ENCODE measurements at regions not wholly inside any gene's neighbourhood (a gene's known extent, or its start where the extent isn't known, plus 50 kb on each side); places are given as distances from the start of the nearest gene placed in this dataset.

- no peaks in the 10 kb centered on the region for H3K9me3 ChIP-seq (ENCODE audit: control insufficient read depth in 4 of 4, low read length in 3 of 4)
- TF ChIP-seq EGR1 (IDR thresholded peaks at IDR 0.05; ENCODE audit: low read depth in 2 of 2) (no peak), ATF3 (IDR thresholded peaks at IDR 0.05) (no peak), RAD21 (IDR thresholded peaks at IDR 0.05) (no peak), CTCF (IDR thresholded peaks at IDR 0.05; ENCODE audit: low read depth, low read length, missing input control) (no peak)
- H3K4me3 ChIP-seq (ENCODE audit: low read depth in 1 of 3, low read length in 3 of 3), result no peak overlapping the region
- no peak overlapping the region for H3K9ac ChIP-seq (ENCODE audit: low read depth in 1 of 2, low read length in 2 of 2)
- 62% methylated on average over 5 of the region's 5 CpGs for WGBS
- H3K27ac ChIP-seq (ENCODE audit: low read depth in 1 of 2, low read length in 2 of 2), result no peak overlapping the region
- H3K27me3 ChIP-seq (ENCODE audit: control insufficient read depth in 4 of 4, insufficient read depth in 4 of 4, low read length in 3 of 4), result no peaks in the 10 kb centered on the region
- no peak for DNase-seq (ENCODE audit: low spot score)
- H3K36me3 ChIP-seq (ENCODE audit: control insufficient read depth in 4 of 4, insufficient read depth in 3 of 4, low read depth in 1 of 4, low read length in 3 of 4), result no peaks in the 10 kb centered on the region
- H3K4me1 ChIP-seq (ENCODE audit: control insufficient read depth in 4 of 4, insufficient read depth in 4 of 4, low read length in 3 of 4), result no peaks in the 10 kb centered on the region
Measured at GRCh38 chr5:126100767-126101166, 322.4 kb upstream of the GRAMD2B start.

GRCh38 chr5:126101901-126102300 is 321.3 kb upstream of the GRAMD2B start:
- Histone ChIP-seq H3K4me3 (ENCODE audit: low read depth in 1 of 3, low read length in 3 of 3) (no peak overlapping the region), H3K27ac (ENCODE audit: low read depth in 1 of 2, low read length in 2 of 2) (no peak overlapping the region), H3K9ac (ENCODE audit: low read depth in 1 of 2, low read length in 2 of 2) (no peak overlapping the region), H3K4me1 (ENCODE audit: control insufficient read depth in 4 of 4, insufficient read depth in 4 of 4, low read length in 3 of 4) (no peaks in the 10 kb centered on the region), H3K9me3 (ENCODE audit: control insufficient read depth in 4 of 4, low read length in 3 of 4) (no peaks in the 10 kb centered on the region), H3K27me3 (ENCODE audit: control insufficient read depth in 4 of 4, insufficient read depth in 4 of 4, low read length in 3 of 4) (no peaks in the 10 kb centered on the region), H3K36me3 (ENCODE audit: control insufficient read depth in 4 of 4, insufficient read depth in 3 of 4, low read depth in 1 of 4, low read length in 3 of 4) (no peaks in the 10 kb centered on the region)
- 82% methylated on average over 4 of the region's 4 CpGs for WGBS
- TF ChIP-seq RXRA (IDR thresholded peaks at IDR 0.05), result no peak
- TF ChIP-seq REST (IDR thresholded peaks at IDR 0.05), result no peak
- TF ChIP-seq ZBTB33 (IDR thresholded peaks at IDR 0.05), result no peak
- TF ChIP-seq YY1 (IDR thresholded peaks at IDR 0.05), result no peak
- no peak for TF ChIP-seq HNF4A (conservative IDR thresholded peaks at IDR 0.05)
- DNase-seq (ENCODE audit: low spot score), result no peak

GRCh38 chr5:126103050-126103449 is 320.2 kb upstream of the GRAMD2B start:
- H3K27me3 ChIP-seq (ENCODE audit: control insufficient read depth in 4 of 4, insufficient read depth in 4 of 4, low read length in 3 of 4), result no peaks in the 10 kb centered on the region
- no peak for DNase-seq (ENCODE audit: low spot score)
- no peaks in the 10 kb centered on the region for H3K9me3 ChIP-seq (ENCODE audit: control insufficient read depth in 4 of 4, low read length in 3 of 4)
- no peak overlapping the region for H3K4me3 ChIP-seq (ENCODE audit: low read depth in 1 of 3, low read length in 3 of 3)
- no peaks in the 10 kb centered on the region for H3K36me3 ChIP-seq (ENCODE audit: control insufficient read depth in 4 of 4, insufficient read depth in 3 of 4, low read depth in 1 of 4, low read length in 3 of 4)
- H3K9ac ChIP-seq (ENCODE audit: low read depth in 1 of 2, low read length in 2 of 2), result no peak overlapping the region
- H3K27ac ChIP-seq (ENCODE audit: low read depth in 1 of 2, low read length in 2 of 2), result no peak overlapping the region
- H3K4me1 ChIP-seq (ENCODE audit: control insufficient read depth in 4 of 4, insufficient read depth in 4 of 4, low read length in 3 of 4), result no peaks in the 10 kb centered on the region
- TF ChIP-seq CTCF (IDR thresholded peaks at IDR 0.05; ENCODE audit: low read depth, low read length, missing input control) (no peak), YY1 (IDR thresholded peaks at IDR 0.05) (no peak), TAF1 (conservative IDR thresholded peaks at IDR 0.05) (no peak), REST (IDR thresholded peaks at IDR 0.05) (no peak), HNF4G (IDR thresholded peaks at IDR 0.05) (no peak), JUND (IDR thresholded peaks at IDR 0.05) (no peak), MAX (IDR thresholded peaks at IDR 0.05) (no peak), EGR1 (IDR thresholded peaks at IDR 0.05; ENCODE audit: low read depth in 2 of 2) (no peak), HNF4A (conservative IDR thresholded peaks at IDR 0.05) (no peak), NR2F2 (IDR thresholded peaks at IDR 0.05) (no peak)

Measured in liver (tissue), 8 donors.